Kidney epithelial cell (primary cell): ENCODE measurements at regions not wholly inside any gene's neighbourhood (a gene's known extent, or its start where the extent isn't known, plus 50 kb on each side); places are given as distances from the start of the nearest gene placed in this dataset.
A peak's percentile ranks its signal among the peaks of the same experiment; 100 is the strongest.

Source experiments
- DNase-seq: peaks from one replicate; pipeline ENCODE4 v3.0.0-alpha.2; 2010; ENCODE audit warnings: low read depth
- H3K27me3 ChIP-seq: 2 replicates; pipeline ENCODE4 v1.6.0; 2011; ENCODE audit warnings: low read length; ENCODE audit not compliant: control insufficient read depth, insufficient read depth
- H3K36me3 ChIP-seq: 2 replicates; pipeline ENCODE4 v1.5.1; 2011; ENCODE audit warnings: low read length; ENCODE audit not compliant: control insufficient read depth, insufficient read depth
- H3K4me3 ChIP-seq: 2 replicates; pipeline ENCODE4 v1.5.1; 2011; ENCODE audit warnings: low read depth, mild to moderate bottlenecking, control low read depth, low read length
- CTCF ChIP-seq: IDR thresholded peaks from 2 replicates; pipeline ENCODE4 v1.5.1; 2011; ENCODE audit warnings: mild to moderate bottlenecking, moderate library complexity, low read length, control low read depth, inconsistent platforms; ENCODE audit not compliant: insufficient read depth, poor library complexity, severe bottlenecking

GRCh38 chr6:19547507-19547906, 289.7 kb upstream of the ID4 start:
- no peaks in the 10 kb centered on the region for H3K36me3 ChIP-seq
- H3K27me3 ChIP-seq = no peaks in the 10 kb centered on the region
- DNase-seq = no peak
- no peak for TF ChIP-seq CTCF
- no peak overlapping the region for H3K4me3 ChIP-seq

GRCh38 chr6:19549109-19549508, 288.1 kb upstream of the ID4 start:
- Histone ChIP-seq H3K4me3 (no peak overlapping the region), H3K36me3 (no peaks in the 10 kb centered on the region), H3K27me3 (no peaks in the 10 kb centered on the region)
- no peak for DNase-seq
- no peak for TF ChIP-seq CTCF

GRCh38 chr6:19550380-19550779, 286.8 kb upstream of the ID4 start:
- no peak overlapping the region for H3K4me3 ChIP-seq
- no peaks in the 10 kb centered on the region for H3K36me3 ChIP-seq
- DNase-seq = no peak
- TF ChIP-seq CTCF = no peak
- no peaks in the 10 kb centered on the region for H3K27me3 ChIP-seq

- Histone ChIP-seq H3K36me3 (no peaks in the 10 kb centered on the region), H3K27me3 (no peaks in the 10 kb centered on the region), H3K4me3 (no peak overlapping the region)
- TF ChIP-seq CTCF = no peak
- peak; percentile 16 for DNase-seq
Observed at GRCh38 chr6:19551611-19552010, 285.6 kb upstream of the ID4 start.

- Histone ChIP-seq H3K27me3 (no peaks in the 10 kb centered on the region), H3K4me3 (no peak overlapping the region), H3K36me3 (no peaks in the 10 kb centered on the region)
- TF ChIP-seq CTCF = no peak
- DNase-seq = no peak
Observed at GRCh38 chr6:19552076-19552475, 285.1 kb upstream of the ID4 start.

- DNase-seq = no peak
- TF ChIP-seq CTCF = no peak
- no peaks in the 10 kb centered on the region for H3K36me3 ChIP-seq
- no peaks in the 10 kb centered on the region for H3K27me3 ChIP-seq
- no peak overlapping the region for H3K4me3 ChIP-seq
Observed at GRCh38 chr6:19552588-19552987, 284.6 kb upstream of the ID4 start.
